HL-60 (cell line): ENCODE measurements at regions not wholly inside any gene's neighbourhood (a gene's known extent, or its start where the extent isn't known, plus 50 kb on each side); places are given as distances from the start of the nearest gene placed in this dataset.

ENCODE experiments used
- DNase-seq, 2 experiments: peaks; one replicate each; pipeline ENCODE4 v3.0.0-alpha.2; 2010 to 2020; ENCODE audit warnings: low read depth in 1 of 2, low spot score in 1 of 2
- H3K27ac ChIP-seq: fragments of 250-450 bp; sonication (Bioruptor Pico); replicated peaks from 2 replicates; pipeline ENCODE4 v1.5.1; 2020; ENCODE audit warnings: mild to moderate bottlenecking, moderate library complexity
- H3K27me3 ChIP-seq: fragments of 250-450 bp; sonication (Bioruptor Pico); 2 replicates; pipeline ENCODE4 v1.5.1; 2021; ENCODE audit warnings: mild to moderate bottlenecking, moderate library complexity; ENCODE audit not compliant: insufficient read depth, poor library complexity, severe bottlenecking
- H3K4me3 ChIP-seq: replicated peaks from 2 replicates; pipeline ENCODE4 v1.5.1; 2011; ENCODE audit warnings: mild to moderate bottlenecking, control low read depth, low read length; ENCODE audit not compliant: insufficient read depth
- CTCF ChIP-seq: IDR thresholded peaks from one replicate; pipeline ENCODE4 v1.5.1; 2011; ENCODE audit warnings: low read length, control low read depth, inconsistent platforms; ENCODE audit not compliant: insufficient read depth
- GABPA ChIP-seq: IDR thresholded peaks from 2 replicates; pipeline ENCODE4 v1.6.1; 2012; ENCODE audit warnings: low read depth
- POLR2AphosphoS5 ChIP-seq: IDR thresholded peaks from 2 replicates; pipeline ENCODE4 v1.6.1; 2012; ENCODE audit warnings: low read depth
- REST ChIP-seq: IDR thresholded peaks from 2 replicates; pipeline ENCODE4 v1.6.1; 2012; ENCODE audit warnings: low read depth; ENCODE audit not compliant: insufficient replicate concordance
- SPI1 ChIP-seq: IDR thresholded peaks from 2 replicates; pipeline ENCODE4 v1.6.1; 2012; ENCODE audit warnings: low read depth, mild to moderate bottlenecking, borderline replicate concordance

GRCh38 chrX:95974890-95975289 lies 709.8 kb upstream of the DIAPH2 start:
- TF ChIP-seq REST (no peak), POLR2AphosphoS5 (no peak), GABPA (no peak), CTCF (no peak), SPI1 (no peak)
- Histone ChIP-seq H3K4me3 (no peak overlapping the region), H3K27ac (no peak overlapping the region), H3K27me3 (no peaks in the 10 kb centered on the region)
- DNase-seq = no peak

- no peaks in the 10 kb centered on the region for H3K27me3 ChIP-seq
- H3K4me3 ChIP-seq = no peak overlapping the region
- no peak for DNase-seq
- TF ChIP-seq SPI1 = no peak
- no peak for TF ChIP-seq REST
- no peak for TF ChIP-seq POLR2AphosphoS5
- no peak for TF ChIP-seq GABPA
- TF ChIP-seq CTCF = no peak
- no peak overlapping the region for H3K27ac ChIP-seq
These were observed 689.1 kb upstream of the DIAPH2 start for GRCh38 chrX:95995583-95995982.

GRCh38 chrX:95996294-95996693 lies 688.3 kb upstream of the DIAPH2 start:
- DNase-seq = no peak
- Histone ChIP-seq H3K27ac (no peak overlapping the region), H3K27me3 (no peaks in the 10 kb centered on the region), H3K4me3 (no peak overlapping the region)
- TF ChIP-seq GABPA (no peak), CTCF (no peak), REST (no peak), POLR2AphosphoS5 (no peak), SPI1 (no peak)
